SKM-1 (cell line): ENCODE measurements at regions not wholly inside any gene's neighbourhood (a gene's known extent, or its start where the extent isn't known, plus 50 kb on each side); places are given as distances from the start of the nearest gene placed in this dataset.

ENCODE experiments used
- DNase-seq: peaks from one replicate; lab custom pipeline; 2025; ENCODE audit not compliant: unreplicated experiment; lab: John Stamatoyannopoulos, UW

GRCh38 chr13:40136896-40137295 is 481.4 kb downstream of the COG6 start:
- no peak for DNase-seq

GRCh38 chr13:40137400-40137799 is 481.9 kb downstream of the COG6 start:
- no peak for DNase-seq

GRCh38 chr13:40139896-40140520 is 484.5 kb downstream of the COG6 start:
- no peak for DNase-seq

GRCh38 chr13:40141859-40142555 is 486.5 kb downstream of the COG6 start:
- DNase-seq = no peak

- no peak for DNase-seq
These were observed 487.6 kb downstream of the COG6 start for GRCh38 chr13:40143106-40143505.

GRCh38 chr13:40143559-40143958 is 488.1 kb downstream of the COG6 start:
- no peak for DNase-seq

GRCh38 chr13:40145139-40145538 is 489.7 kb downstream of the COG6 start:
- DNase-seq = no peak

- no peak for DNase-seq
These were observed 490.6 kb downstream of the COG6 start for GRCh38 chr13:40146063-40146462.

GRCh38 chr13:40146611-40147117 is 491.2 kb downstream of the COG6 start:
- no peak for DNase-seq

- DNase-seq = no peak
These were observed 492.6 kb downstream of the COG6 start for GRCh38 chr13:40148101-40148500.

GRCh38 chr13:40148742-40149141 is 493.3 kb downstream of the COG6 start:
- DNase-seq = no peak

GRCh38 chr13:40149611-40150274 is 494.3 kb downstream of the COG6 start:
- DNase-seq = no peak

- DNase-seq = no peak
These were observed 496.2 kb downstream of the COG6 start for GRCh38 chr13:40151673-40152072.

GRCh38 chr13:40152145-40152544 is 496.7 kb downstream of the COG6 start:
- DNase-seq = no peak

GRCh38 chr13:40152922-40153321 is 497.5 kb downstream of the COG6 start:
- no peak for DNase-seq

- no peak for DNase-seq
These were observed 498.1 kb downstream of the COG6 start for GRCh38 chr13:40153516-40153915.

- no peak for DNase-seq
These were observed 499.7 kb downstream of the COG6 start for GRCh38 chr13:40155201-40155600.

- no peak for DNase-seq
These were observed 502.8 kb downstream of the COG6 start for GRCh38 chr13:40158218-40158617.

GRCh38 chr13:40158757-40159156 is 503.3 kb downstream of the COG6 start:
- DNase-seq = no peak

GRCh38 chr13:40159736-40160135 is 504.3 kb downstream of the COG6 start:
- no peak for DNase-seq

GRCh38 chr13:40160618-40161350 is 505.3 kb downstream of the COG6 start:
- DNase-seq = no peak
